HCT116 (cell line): ENCODE measurements at regions not wholly inside any gene's neighbourhood (a gene's known extent, or its start where the extent isn't known, plus 50 kb on each side); places are given as distances from the start of the nearest gene placed in this dataset.

Source experiments
- ATAC-seq: fragments of 200-7000 bp; cut with Tn5 transposase; 2 replicates; pipeline ENCODE4 v1.9.1; 2020; ENCODE audit warnings: mild to moderate bottlenecking, moderate library complexity
- BruUV-seq: library from RNA; stranded (reverse); fragments of 400-500 nt; replicated peaks from 2 replicates; lab custom pipeline; 2021; lab: Mats Ljungman, UMichigan
- CTCF ChIA-PET: fragments of 300-600 bp; sonication (Branson Sonifier 250); formaldehyde crosslinking; loops from one replicate; lab custom pipeline; 2021; ENCODE audit warnings: antibody characterized with exemption; lab: Charles Lee
- POLR2A ChIA-PET: fragments of 300-600, 350-600 bp; sonication (Branson Sonifier 250); formaldehyde crosslinking; loops from one replicate; lab custom pipeline; 2021; ENCODE audit warnings: antibody characterized with exemption; lab: Charles Lee
- RAD21 ChIA-PET, 2 experiments: fragments of 300-600 bp; sonication (Branson Sonifier 250); formaldehyde crosslinking; loops; one replicate each; lab custom pipeline; 2023; ENCODE audit warnings: low total read pairs in 2 of 2; ENCODE audit not compliant: uncharacterized antibody in 2 of 2, unreplicated experiment in 2 of 2, low non-redundant PET in 1 of 2; lab: Charles Lee
- DNase-seq: peaks from one replicate; pipeline ENCODE4 v3.0.0-alpha.2; 2010; ENCODE audit warnings: low read depth, low spot score
- H2AFZ ChIP-seq: fragments of 200-600 bp; shearing (Covaris generic), sonication (generic); 2 replicates; pipeline ENCODE4 v1.6.1; 2017; ENCODE audit warnings: low read depth, mixed run types, mixed read lengths, antibody characterized with exemption, low read length; ENCODE audit not compliant: poor library complexity, severe bottlenecking
- H3K27ac ChIP-seq: 2 replicates; pipeline ENCODE4 v1.5.1; 2012; ENCODE audit warnings: low read depth, low read length
- H3K27me3 ChIP-seq: fragments of 200-600 bp; sonication (generic); 2 replicates; pipeline ENCODE4 v1.6.1; 2016; ENCODE audit warnings: mixed run types, low read length, mixed read lengths; ENCODE audit not compliant: insufficient read depth
- H3K36me3 ChIP-seq, 2 experiments: fragments of 200-500 bp in 1 of 2; fragments of 200-600 bp in 1 of 2; sonication (Bioruptor generic) in 1 of 2; sonication (generic) in 1 of 2; 2 replicates each; pipeline versions ENCODE4 v1.5.1 to v1.6.1; 2014 to 2016; ENCODE audit warnings: low read length in 2 of 2, inconsistent platforms in 1 of 2, mixed read lengths in 1 of 2, mixed run types in 1 of 2; ENCODE audit not compliant: insufficient read depth in 2 of 2, control insufficient read depth in 1 of 2
- H3K4me1 ChIP-seq, 2 experiments: fragments of 200-600 bp in 1 of 2; sonication (generic) in 1 of 2; 2 replicates each; pipeline versions ENCODE4 v1.5.1 to v1.6.1; 2012 to 2017; ENCODE audit warnings: low read length in 2 of 2, inconsistent platforms in 1 of 2, mild to moderate bottlenecking in 1 of 2, mixed read lengths in 1 of 2, mixed run types in 1 of 2, moderate library complexity in 1 of 2; ENCODE audit not compliant: insufficient read depth in 2 of 2, control insufficient read depth in 1 of 2
- H3K4me2 ChIP-seq: fragments of 200-600 bp; sonication (generic); 2 replicates; pipeline ENCODE4 v1.6.1; 2017; ENCODE audit warnings: mixed run types, low read length, mixed read lengths
- H3K4me3 ChIP-seq, 2 experiments: fragments of 200-600 bp in 1 of 2; sonication (generic) in 1 of 2; replicated peaks in 1 of 2; 2 replicates each; pipeline ENCODE4 v1.5.1; 2011 to 2016; ENCODE audit warnings: low read length in 2 of 2, control low read depth in 1 of 2, low read depth in 1 of 2, mild to moderate bottlenecking in 1 of 2, mixed read lengths in 1 of 2, mixed run types in 1 of 2
- H3K79me2 ChIP-seq: fragments of 200-600 bp; sonication (generic); 2 replicates; pipeline ENCODE4 v1.6.1; 2017; ENCODE audit warnings: mild to moderate bottlenecking, mixed run types, low read length, moderate library complexity, mixed read lengths; ENCODE audit not compliant: insufficient read depth
- H3K9ac ChIP-seq: fragments of 200-600 bp; sonication (generic); 2 replicates; pipeline ENCODE4 v1.6.1; 2016; ENCODE audit warnings: low read length, mixed read lengths
- H3K9me2 ChIP-seq: fragments of 200-600 bp; sonication (generic), shearing (Covaris generic); 2 replicates; pipeline ENCODE4 v1.6.1; 2017; ENCODE audit warnings: mixed run types, mild to moderate bottlenecking, moderate library complexity; ENCODE audit not compliant: insufficient read depth
- H3K9me3 ChIP-seq, 2 experiments: fragments of 200-500 bp in 1 of 2; fragments of 200-600 bp in 1 of 2; sonication (Bioruptor generic) in 1 of 2; sonication (generic) in 1 of 2; 2 replicates each; pipeline ENCODE4 v1.6.1; 2014 to 2017; ENCODE audit warnings: low read length in 2 of 2, mixed read lengths in 2 of 2, inconsistent platforms in 1 of 2, low read depth in 1 of 2, mild to moderate bottlenecking in 1 of 2, mixed run types in 1 of 2, moderate library complexity in 1 of 2; ENCODE audit not compliant: control insufficient read depth in 1 of 2, insufficient read depth in 1 of 2
- H4K20me1 ChIP-seq: fragments of 200-600 bp; sonication (generic), shearing (Covaris generic); 2 replicates; pipeline ENCODE4 v1.6.1; 2017; ENCODE audit warnings: mixed run types, mild to moderate bottlenecking, moderate library complexity; ENCODE audit not compliant: insufficient read depth
- CBX3 ChIP-seq: IDR thresholded peaks from 2 replicates; pipeline ENCODE4 v1.6.1; 2012; ENCODE audit warnings: low read depth
- CEBPB ChIP-seq: IDR thresholded peaks from 2 replicates; pipeline ENCODE4 v1.6.1; 2012; ENCODE audit warnings: low read depth
- EZH2 ChIP-seq: fragments of 200-600 bp; sonication (generic); IDR thresholded peaks from 2 replicates; pipeline ENCODE4 v1.6.1; 2017; ENCODE audit warnings: antibody characterized with exemption, mixed run types
- EZH2phosphoT487 ChIP-seq: fragments of 200-600 bp; IDR thresholded peaks from 2 replicates; pipeline ENCODE4 v1.6.1; 2018; ENCODE audit warnings: antibody characterized with exemption, borderline replicate concordance
- JUND ChIP-seq: IDR thresholded peaks from 2 replicates; pipeline ENCODE4 v1.6.1; 2012
- POLR2A ChIP-seq: IDR thresholded peaks from 2 replicates; pipeline ENCODE4 v1.7.0; 2011; ENCODE audit warnings: borderline replicate concordance; ENCODE audit not compliant: insufficient read depth, insufficient read length; ENCODE audit errors: extremely low read depth
- POLR2AphosphoS5 ChIP-seq: IDR thresholded peaks from 2 replicates; pipeline ENCODE4 v1.6.1; 2011; ENCODE audit warnings: mild to moderate bottlenecking, low read depth, low read length, moderate library complexity
- SIN3A ChIP-seq: IDR thresholded peaks from 2 replicates; pipeline ENCODE4 v1.6.1; 2012; ENCODE audit warnings: low read depth
- SRF ChIP-seq: IDR thresholded peaks from 2 replicates; pipeline ENCODE4 v1.6.1; 2012; ENCODE audit warnings: low read depth
- YY1 ChIP-seq: IDR thresholded peaks from 2 replicates; pipeline ENCODE4 v1.6.1; 2011; ENCODE audit warnings: low read length, low read depth, moderate library complexity, mild to moderate bottlenecking; ENCODE audit not compliant: insufficient replicate concordance; ENCODE audit errors: extremely low read depth
- ZFX ChIP-seq: fragments of 450-650 bp; IDR thresholded peaks from 2 replicates; pipeline ENCODE4 v1.6.1; 2017
- intact Hi-C: fragments of 100-400 bp; cut with micrococcal nuclease; formaldehyde crosslinking; loops from 2 replicates; pipeline ENCODE4 v1.10.0; 2022
- TF ChIP-seq, protein P1 (sequence below): IDR thresholded peaks from 2 replicates; pipeline ENCODE4 v1.6.1; 2012
- TF ChIP-seq, protein P2 (sequence below): IDR thresholded peaks from 2 replicates; pipeline ENCODE4 v1.6.1; 2012; ENCODE audit warnings: low read depth
- TF ChIP-seq, protein P3 (sequence below), 3 experiments: fragments of 200-600 bp in 1 of 3; sonication (generic) in 1 of 3; IDR thresholded peaks in 2 of 3; conservative IDR thresholded peaks in 1 of 3; 2 replicates each; pipeline ENCODE4 v1.5.1; 2012 to 2017; ENCODE audit warnings: low read depth in 2 of 3, low read length in 2 of 3, antibody characterized with exemption in 1 of 3, borderline replicate concordance in 1 of 3, control low read depth in 1 of 3, mild to moderate bottlenecking in 1 of 3, mixed read lengths in 1 of 3, mixed run types in 1 of 3, moderate library complexity in 1 of 3; ENCODE audit not compliant: insufficient read depth in 1 of 3
- TF ChIP-seq, protein P4 (sequence below): IDR thresholded peaks from 2 replicates; pipeline ENCODE4 v1.6.1; 2011; ENCODE audit warnings: mild to moderate bottlenecking, low read length, moderate library complexity; ENCODE audit not compliant: insufficient replicate concordance; ENCODE audit errors: extremely low read depth

DNA sequence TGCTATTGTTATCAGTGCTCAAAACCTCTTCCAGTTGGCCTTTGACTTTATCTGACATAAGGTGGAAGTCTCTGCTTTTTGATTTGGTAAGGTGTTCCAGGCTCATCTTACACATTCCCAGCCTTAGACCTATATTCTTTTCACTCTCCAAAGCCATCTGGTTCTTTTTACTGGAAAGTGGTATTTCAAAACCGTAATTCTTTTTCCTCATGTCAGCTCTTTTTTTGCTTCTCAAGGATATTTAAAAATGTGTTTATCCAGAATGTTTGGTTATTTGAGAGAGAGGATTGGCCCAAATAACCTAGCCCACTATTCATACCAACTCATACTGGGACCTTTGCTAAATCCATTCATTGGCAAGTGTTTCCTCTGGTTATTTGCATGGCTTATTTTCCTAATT is 411.2 kb upstream of the PIK3C3 start:
- no peaks in the 10 kb centered on the region for H3K36me3 ChIP-seq
- no peak overlapping the region for H3K9ac ChIP-seq
- DNase-seq, result no peak
- no peaks in the 10 kb centered on the region for H4K20me1 ChIP-seq
- no peaks in the 10 kb centered on the region for H3K4me1 ChIP-seq
- no peak for ATAC-seq
- no peak overlapping the region for H3K4me2 ChIP-seq
- no peak for TF ChIP-seq CBX3
- TF ChIP-seq, protein P1, sequence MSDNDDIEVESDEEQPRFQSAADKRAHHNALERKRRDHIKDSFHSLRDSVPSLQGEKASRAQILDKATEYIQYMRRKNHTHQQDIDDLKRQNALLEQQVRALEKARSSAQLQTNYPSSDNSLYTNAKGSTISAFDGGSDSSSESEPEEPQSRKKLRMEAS, result no peak
- TF ChIP-seq CEBPB, result no peak
- TF ChIP-seq JUND, result no peak
- TF ChIP-seq ZFX, result no peak
- no peak for TF ChIP-seq EZH2phosphoT487
- TF ChIP-seq, protein P2, sequence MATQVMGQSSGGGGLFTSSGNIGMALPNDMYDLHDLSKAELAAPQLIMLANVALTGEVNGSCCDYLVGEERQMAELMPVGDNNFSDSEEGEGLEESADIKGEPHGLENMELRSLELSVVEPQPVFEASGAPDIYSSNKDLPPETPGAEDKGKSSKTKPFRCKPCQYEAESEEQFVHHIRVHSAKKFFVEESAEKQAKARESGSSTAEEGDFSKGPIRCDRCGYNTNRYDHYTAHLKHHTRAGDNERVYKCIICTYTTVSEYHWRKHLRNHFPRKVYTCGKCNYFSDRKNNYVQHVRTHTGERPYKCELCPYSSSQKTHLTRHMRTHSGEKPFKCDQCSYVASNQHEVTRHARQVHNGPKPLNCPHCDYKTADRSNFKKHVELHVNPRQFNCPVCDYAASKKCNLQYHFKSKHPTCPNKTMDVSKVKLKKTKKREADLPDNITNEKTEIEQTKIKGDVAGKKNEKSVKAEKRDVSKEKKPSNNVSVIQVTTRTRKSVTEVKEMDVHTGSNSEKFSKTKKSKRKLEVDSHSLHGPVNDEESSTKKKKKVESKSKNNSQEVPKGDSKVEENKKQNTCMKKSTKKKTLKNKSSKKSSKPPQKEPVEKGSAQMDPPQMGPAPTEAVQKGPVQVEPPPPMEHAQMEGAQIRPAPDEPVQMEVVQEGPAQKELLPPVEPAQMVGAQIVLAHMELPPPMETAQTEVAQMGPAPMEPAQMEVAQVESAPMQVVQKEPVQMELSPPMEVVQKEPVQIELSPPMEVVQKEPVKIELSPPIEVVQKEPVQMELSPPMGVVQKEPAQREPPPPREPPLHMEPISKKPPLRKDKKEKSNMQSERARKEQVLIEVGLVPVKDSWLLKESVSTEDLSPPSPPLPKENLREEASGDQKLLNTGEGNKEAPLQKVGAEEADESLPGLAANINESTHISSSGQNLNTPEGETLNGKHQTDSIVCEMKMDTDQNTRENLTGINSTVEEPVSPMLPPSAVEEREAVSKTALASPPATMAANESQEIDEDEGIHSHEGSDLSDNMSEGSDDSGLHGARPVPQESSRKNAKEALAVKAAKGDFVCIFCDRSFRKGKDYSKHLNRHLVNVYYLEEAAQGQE, result no peak
- TF ChIP-seq, protein P3, sequence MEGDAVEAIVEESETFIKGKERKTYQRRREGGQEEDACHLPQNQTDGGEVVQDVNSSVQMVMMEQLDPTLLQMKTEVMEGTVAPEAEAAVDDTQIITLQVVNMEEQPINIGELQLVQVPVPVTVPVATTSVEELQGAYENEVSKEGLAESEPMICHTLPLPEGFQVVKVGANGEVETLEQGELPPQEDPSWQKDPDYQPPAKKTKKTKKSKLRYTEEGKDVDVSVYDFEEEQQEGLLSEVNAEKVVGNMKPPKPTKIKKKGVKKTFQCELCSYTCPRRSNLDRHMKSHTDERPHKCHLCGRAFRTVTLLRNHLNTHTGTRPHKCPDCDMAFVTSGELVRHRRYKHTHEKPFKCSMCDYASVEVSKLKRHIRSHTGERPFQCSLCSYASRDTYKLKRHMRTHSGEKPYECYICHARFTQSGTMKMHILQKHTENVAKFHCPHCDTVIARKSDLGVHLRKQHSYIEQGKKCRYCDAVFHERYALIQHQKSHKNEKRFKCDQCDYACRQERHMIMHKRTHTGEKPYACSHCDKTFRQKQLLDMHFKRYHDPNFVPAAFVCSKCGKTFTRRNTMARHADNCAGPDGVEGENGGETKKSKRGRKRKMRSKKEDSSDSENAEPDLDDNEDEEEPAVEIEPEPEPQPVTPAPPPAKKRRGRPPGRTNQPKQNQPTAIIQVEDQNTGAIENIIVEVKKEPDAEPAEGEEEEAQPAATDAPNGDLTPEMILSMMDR (IDR thresholded peaks at IDR 0.05 in 2 of 3, conservative IDR thresholded peaks at IDR 0.05 in 1 of 3; ENCODE audit: borderline replicate concordance in 1 of 3, insufficient read depth in 1 of 3, low read depth in 2 of 3, low read length in 2 of 3), result no peak
- TF ChIP-seq YY1, result no peak
- TF ChIP-seq EZH2, result no peak
- TF ChIP-seq POLR2A, result no peak
- TF ChIP-seq SRF, result no peak
- no peak for TF ChIP-seq SIN3A
- no peak for TF ChIP-seq POLR2AphosphoS5
- TF ChIP-seq, protein P4, sequence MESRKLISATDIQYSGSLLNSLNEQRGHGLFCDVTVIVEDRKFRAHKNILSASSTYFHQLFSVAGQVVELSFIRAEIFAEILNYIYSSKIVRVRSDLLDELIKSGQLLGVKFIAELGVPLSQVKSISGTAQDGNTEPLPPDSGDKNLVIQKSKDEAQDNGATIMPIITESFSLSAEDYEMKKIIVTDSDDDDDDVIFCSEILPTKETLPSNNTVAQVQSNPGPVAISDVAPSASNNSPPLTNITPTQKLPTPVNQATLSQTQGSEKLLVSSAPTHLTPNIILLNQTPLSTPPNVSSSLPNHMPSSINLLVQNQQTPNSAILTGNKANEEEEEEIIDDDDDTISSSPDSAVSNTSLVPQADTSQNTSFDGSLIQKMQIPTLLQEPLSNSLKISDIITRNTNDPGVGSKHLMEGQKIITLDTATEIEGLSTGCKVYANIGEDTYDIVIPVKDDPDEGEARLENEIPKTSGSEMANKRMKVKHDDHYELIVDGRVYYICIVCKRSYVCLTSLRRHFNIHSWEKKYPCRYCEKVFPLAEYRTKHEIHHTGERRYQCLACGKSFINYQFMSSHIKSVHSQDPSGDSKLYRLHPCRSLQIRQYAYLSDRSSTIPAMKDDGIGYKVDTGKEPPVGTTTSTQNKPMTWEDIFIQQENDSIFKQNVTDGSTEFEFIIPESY, result no peak
- no peaks in the 10 kb centered on the region for H3K27me3 ChIP-seq
- BruUV-seq, result no TSS peak
- H3K27ac ChIP-seq, result no peak overlapping the region
- ChIA-PET POLR2A (no interaction called here), RAD21 (no interaction called here), CTCF (no interaction called here)
- no peak overlapping the region for H3K4me3 ChIP-seq
- H2AFZ ChIP-seq, result no peak overlapping the region
- intact Hi-C loops, result no loop called here
- no peaks in the 10 kb centered on the region for H3K9me2 ChIP-seq
- no peaks in the 10 kb centered on the region for H3K79me2 ChIP-seq
- peaks cover 3 to 35% of the 10 kb centered on the region in 2 experiments; a peak in 2 of 4 replicates for H3K9me3 ChIP-seq
